ENCODE measurements at regions not wholly inside any gene's neighbourhood (a gene's known extent, or its start where the extent isn't known, plus 50 kb on each side); places are given as distances from the start of the nearest gene placed in this dataset.

GRCh38 chr2:152858594-152859265 is 140.3 kb downstream of the ARL6IP6 start:
- Histone ChIP-seq H3K4me1 (ENCODE audit: control insufficient read depth, insufficient read depth, low read length, poor library complexity, severe bottlenecking) (no peaks in the 10 kb centered on the region), H3K27me3 (ENCODE audit: control insufficient read depth, insufficient read depth, low read length) (no peaks in the 10 kb centered on the region), H3K4me3 (ENCODE audit: low read depth, low read length) (no peak overlapping the region), H3K36me3 (ENCODE audit: control insufficient read depth, insufficient read depth, low read length) (no peaks in the 10 kb centered on the region), H3K9me3 (ENCODE audit: control insufficient read depth in 2 of 2, low read length in 2 of 2) (peaks cover 10 to 21% of the 10 kb centered on the region in 2 experiments), H3K27ac (ENCODE audit: insufficient read depth, low read length, poor library complexity, severe bottlenecking) (no peak overlapping the region)
- Mint-ChIP-seq H3K4me3 (no peak overlapping the region), H3K36me3 (no peaks in the 10 kb centered on the region), H3K9me3 (peaks cover 0 to 28% (median 7%) of the 10 kb centered on the region in 7 donors), H3K27me3 (peaks cover 5% of the 10 kb centered on the region), H3K4me1 (no peaks in the 10 kb centered on the region), H3K27ac (no peak overlapping the region)
- no peak for DNase-seq
- no peak for ATAC-seq (ENCODE audit: low read depth in 2 of 2)

- Mint-ChIP-seq H3K27ac (peak overlapping the region in 1 of 3 donors; percentile 27), H3K36me3 (no peaks in the 10 kb centered on the region), H3K9me3 (peaks cover 0 to 7% (median 2%) of the 10 kb centered on the region in 7 donors), H3K4me3 (no peak overlapping the region), H3K4me1 (no peaks in the 10 kb centered on the region), H3K27me3 (no peaks in the 10 kb centered on the region)
- DNase-seq (no peak), ATAC-seq (ENCODE audit: low read depth in 2 of 2) (no peak)
- Histone ChIP-seq H3K9me3 (ENCODE audit: control insufficient read depth in 2 of 2, low read length in 2 of 2) (no peaks in the 10 kb centered on the region), H3K36me3 (ENCODE audit: control insufficient read depth, insufficient read depth, low read length) (no peaks in the 10 kb centered on the region), H3K27ac (ENCODE audit: insufficient read depth, low read length, poor library complexity, severe bottlenecking) (no peak overlapping the region), H3K4me1 (ENCODE audit: control insufficient read depth, insufficient read depth, low read length, poor library complexity, severe bottlenecking) (no peaks in the 10 kb centered on the region), H3K4me3 (ENCODE audit: low read depth, low read length) (no peak overlapping the region), H3K27me3 (ENCODE audit: control insufficient read depth, insufficient read depth, low read length) (no peaks in the 10 kb centered on the region)
Measured at GRCh38 chr2:152846697-152847470, 128.5 kb downstream of the ARL6IP6 start.

GRCh38 chr2:152835674-152836073 is 117.3 kb downstream of the ARL6IP6 start:
- H3K4me3 ChIP-seq (ENCODE audit: low read depth, low read length) = no peak overlapping the region
- H3K9me3 ChIP-seq (ENCODE audit: control insufficient read depth in 2 of 2, low read length in 2 of 2) = no peaks in the 10 kb centered on the region
- Mint-ChIP-seq H3K27me3 (no peaks in the 10 kb centered on the region), H3K9me3 (peaks cover 0 to 3% (median 2%) of the 10 kb centered on the region in 7 donors), H3K36me3 (no peaks in the 10 kb centered on the region), H3K4me3 (no peak overlapping the region), H3K27ac (no peak overlapping the region), H3K4me1 (no peaks in the 10 kb centered on the region)
- ATAC-seq (ENCODE audit: low read depth in 2 of 2) (no peak), DNase-seq (no peak)
- no peaks in the 10 kb centered on the region for H3K4me1 ChIP-seq (ENCODE audit: control insufficient read depth, insufficient read depth, low read length, poor library complexity, severe bottlenecking)
- no peaks in the 10 kb centered on the region for H3K36me3 ChIP-seq (ENCODE audit: control insufficient read depth, insufficient read depth, low read length)
- H3K27ac ChIP-seq (ENCODE audit: insufficient read depth, low read length, poor library complexity, severe bottlenecking) = no peak overlapping the region
- H3K27me3 ChIP-seq (ENCODE audit: control insufficient read depth, insufficient read depth, low read length) = no peaks in the 10 kb centered on the region

GRCh38 chr2:152827944-152828343 is 109.5 kb downstream of the ARL6IP6 start:
- no peaks in the 10 kb centered on the region for H3K27me3 ChIP-seq (ENCODE audit: control insufficient read depth, insufficient read depth, low read length)
- no peaks in the 10 kb centered on the region for H3K9me3 Mint-ChIP-seq

GRCh38 chr2:152826581-152827279 is 108.3 kb downstream of the ARL6IP6 start:
- ATAC-seq (ENCODE audit: low read depth in 2 of 2) (no peak), DNase-seq (no peak)
- Mint-ChIP-seq H3K4me1 (no peaks in the 10 kb centered on the region), H3K27ac (no peak overlapping the region), H3K27me3 (no peaks in the 10 kb centered on the region), H3K36me3 (no peaks in the 10 kb centered on the region), H3K9me3 (no peaks in the 10 kb centered on the region), H3K4me3 (no peak overlapping the region)
- H3K4me1 ChIP-seq (ENCODE audit: control insufficient read depth, insufficient read depth, low read length, poor library complexity, severe bottlenecking) = no peaks in the 10 kb centered on the region
- H3K36me3 ChIP-seq (ENCODE audit: control insufficient read depth, insufficient read depth, low read length) = no peaks in the 10 kb centered on the region
- no peak overlapping the region for H3K4me3 ChIP-seq (ENCODE audit: low read depth, low read length)
- H3K27ac ChIP-seq (ENCODE audit: insufficient read depth, low read length, poor library complexity, severe bottlenecking) = no peak overlapping the region
- no peaks in the 10 kb centered on the region for H3K9me3 ChIP-seq (ENCODE audit: control insufficient read depth in 2 of 2, low read length in 2 of 2)
- H3K27me3 ChIP-seq (ENCODE audit: control insufficient read depth, insufficient read depth, low read length) = no peaks in the 10 kb centered on the region

More at GRCh38 chr2:152827944-152828343, 109.5 kb downstream of the ARL6IP6 start:
- Histone ChIP-seq H3K4me1 (ENCODE audit: control insufficient read depth, insufficient read depth, low read length, poor library complexity, severe bottlenecking) (no peaks in the 10 kb centered on the region), H3K9me3 (ENCODE audit: control insufficient read depth in 2 of 2, low read length in 2 of 2) (no peaks in the 10 kb centered on the region), H3K27ac (ENCODE audit: insufficient read depth, low read length, poor library complexity, severe bottlenecking) (no peak overlapping the region), H3K4me3 (ENCODE audit: low read depth, low read length) (no peak overlapping the region), H3K36me3 (ENCODE audit: control insufficient read depth, insufficient read depth, low read length) (no peaks in the 10 kb centered on the region)
- Mint-ChIP-seq H3K27me3 (no peaks in the 10 kb centered on the region), H3K36me3 (no peaks in the 10 kb centered on the region), H3K4me1 (no peaks in the 10 kb centered on the region), H3K27ac (no peak overlapping the region), H3K4me3 (no peak overlapping the region)
- no peak for DNase-seq
- no peak for ATAC-seq (ENCODE audit: low read depth in 2 of 2)

- no peak overlapping the region for H3K4me3 ChIP-seq (ENCODE audit: low read depth, low read length)
- no peaks in the 10 kb centered on the region for H3K4me1 Mint-ChIP-seq
- H3K27ac ChIP-seq (ENCODE audit: insufficient read depth, low read length, poor library complexity, severe bottlenecking) = no peak overlapping the region
- no peak for ATAC-seq (ENCODE audit: low read depth in 2 of 2)
- no peaks in the 10 kb centered on the region for H3K36me3 ChIP-seq (ENCODE audit: control insufficient read depth, insufficient read depth, low read length)
- H3K9me3 Mint-ChIP-seq = no peaks in the 10 kb centered on the region
- H3K27me3 ChIP-seq (ENCODE audit: control insufficient read depth, insufficient read depth, low read length) = no peaks in the 10 kb centered on the region
- no peaks in the 10 kb centered on the region for H3K36me3 Mint-ChIP-seq
- no peaks in the 10 kb centered on the region for H3K4me1 ChIP-seq (ENCODE audit: control insufficient read depth, insufficient read depth, low read length, poor library complexity, severe bottlenecking)
- H3K27me3 Mint-ChIP-seq = no peaks in the 10 kb centered on the region
- no peak overlapping the region for H3K4me3 Mint-ChIP-seq
- H3K27ac Mint-ChIP-seq = no peak overlapping the region
- no peak for DNase-seq
- no peaks in the 10 kb centered on the region for H3K9me3 ChIP-seq (ENCODE audit: control insufficient read depth in 2 of 2, low read length in 2 of 2)
Measured at GRCh38 chr2:152825834-152826233, 107.4 kb downstream of the ARL6IP6 start.

- no peaks in the 10 kb centered on the region for H3K9me3 Mint-ChIP-seq
- Histone ChIP-seq H3K9me3 (ENCODE audit: control insufficient read depth in 2 of 2, low read length in 2 of 2) (no peaks in the 10 kb centered on the region), H3K36me3 (ENCODE audit: control insufficient read depth, insufficient read depth, low read length) (no peaks in the 10 kb centered on the region), H3K27ac (ENCODE audit: insufficient read depth, low read length, poor library complexity, severe bottlenecking) (no peak overlapping the region), H3K27me3 (ENCODE audit: control insufficient read depth, insufficient read depth, low read length) (no peaks in the 10 kb centered on the region), H3K4me1 (ENCODE audit: control insufficient read depth, insufficient read depth, low read length, poor library complexity, severe bottlenecking) (no peaks in the 10 kb centered on the region), H3K4me3 (ENCODE audit: low read depth, low read length) (no peak overlapping the region)
- DNase-seq = no peak
- no peak for ATAC-seq (ENCODE audit: low read depth in 2 of 2)
- no peak overlapping the region for H3K4me3 Mint-ChIP-seq
- H3K36me3 Mint-ChIP-seq = no peaks in the 10 kb centered on the region
- H3K4me1 Mint-ChIP-seq = no peaks in the 10 kb centered on the region
- no peak overlapping the region for H3K27ac Mint-ChIP-seq
- peaks cover 5% of the 10 kb centered on the region for H3K27me3 Mint-ChIP-seq
Measured at GRCh38 chr2:152823905-152824304, 105.5 kb downstream of the ARL6IP6 start.

Data from CD4-positive, CD25-positive, alpha-beta regulatory T cell (primary cell).